ENCODE measurements at regions not wholly inside any gene's neighbourhood (a gene's known extent, or its start where the extent isn't known, plus 50 kb on each side); places are given as distances from the start of the nearest gene placed in this dataset.

- TF ChIP-seq CTCF (IDR thresholded peaks at IDR 0.05; ENCODE audit: low read depth, low read length) = no peak
- Histone ChIP-seq H3K36me3 (no peaks in the 10 kb centered on the region), H3K27ac (no peak overlapping the region), H3K4me3 (ENCODE audit: low read depth, low read length) (no peak overlapping the region), H3K9me3 (ENCODE audit: severe bottlenecking) (no peaks in the 10 kb centered on the region), H3K27me3 (ENCODE audit: insufficient read depth, low read depth, severe bottlenecking) (no peaks in the 10 kb centered on the region)
- DNase-seq = no peak
Observed at GRCh38 chr11:111021131-111021530, 224.4 kb upstream of the POU2AF2 start.

GRCh38 chr11:111019871-111020670 is 225.5 kb upstream of the POU2AF2 start:
- DNase-seq = no peak
- no peaks in the 10 kb centered on the region for H3K27me3 ChIP-seq (ENCODE audit: insufficient read depth, low read depth, severe bottlenecking)
- no peak for TF ChIP-seq CTCF (IDR thresholded peaks at IDR 0.05; ENCODE audit: low read depth, low read length)
- no peaks in the 10 kb centered on the region for H3K9me3 ChIP-seq (ENCODE audit: severe bottlenecking)
- no peak overlapping the region for H3K4me3 ChIP-seq (ENCODE audit: low read depth, low read length)
- no peak overlapping the region for H3K27ac ChIP-seq
- no peaks in the 10 kb centered on the region for H3K36me3 ChIP-seq

GRCh38 chr11:111019451-111019850 is 226.1 kb upstream of the POU2AF2 start:
- H3K36me3 ChIP-seq = no peaks in the 10 kb centered on the region
- no peak overlapping the region for H3K4me3 ChIP-seq (ENCODE audit: low read depth, low read length)
- DNase-seq = no peak
- H3K27me3 ChIP-seq (ENCODE audit: insufficient read depth, low read depth, severe bottlenecking) = no peaks in the 10 kb centered on the region
- H3K9me3 ChIP-seq (ENCODE audit: severe bottlenecking) = no peaks in the 10 kb centered on the region
- H3K27ac ChIP-seq = no peak overlapping the region
- TF ChIP-seq CTCF (IDR thresholded peaks at IDR 0.05; ENCODE audit: low read depth, low read length) = no peak

- no peak for TF ChIP-seq CTCF (IDR thresholded peaks at IDR 0.05; ENCODE audit: low read depth, low read length)
- H3K4me3 ChIP-seq (ENCODE audit: low read depth, low read length) = no peak overlapping the region
- H3K36me3 ChIP-seq = no peaks in the 10 kb centered on the region
- H3K27ac ChIP-seq = no peak overlapping the region
- no peaks in the 10 kb centered on the region for H3K27me3 ChIP-seq (ENCODE audit: insufficient read depth, low read depth, severe bottlenecking)
- H3K9me3 ChIP-seq (ENCODE audit: severe bottlenecking) = no peaks in the 10 kb centered on the region
- DNase-seq = no peak
Observed at GRCh38 chr11:111018566-111018965, 227.0 kb upstream of the POU2AF2 start.

- Histone ChIP-seq H3K36me3 (no peaks in the 10 kb centered on the region), H3K27me3 (ENCODE audit: insufficient read depth, low read depth, severe bottlenecking) (no peaks in the 10 kb centered on the region), H3K4me3 (ENCODE audit: low read depth, low read length) (no peak overlapping the region), H3K27ac (no peak overlapping the region), H3K9me3 (ENCODE audit: severe bottlenecking) (no peaks in the 10 kb centered on the region)
- TF ChIP-seq CTCF (IDR thresholded peaks at IDR 0.05; ENCODE audit: low read depth, low read length) = no peak
- no peak for DNase-seq
Observed at GRCh38 chr11:111012491-111012890, 233.0 kb upstream of the POU2AF2 start.

GRCh38 chr11:111011275-111011594 is 234.3 kb upstream of the POU2AF2 start:
- no peak for DNase-seq
- H3K27me3 ChIP-seq (ENCODE audit: insufficient read depth, low read depth, severe bottlenecking) = no peaks in the 10 kb centered on the region
- H3K9me3 ChIP-seq (ENCODE audit: severe bottlenecking) = no peaks in the 10 kb centered on the region
- no peak overlapping the region for H3K4me3 ChIP-seq (ENCODE audit: low read depth, low read length)
- no peaks in the 10 kb centered on the region for H3K36me3 ChIP-seq
- TF ChIP-seq CTCF (IDR thresholded peaks at IDR 0.05; ENCODE audit: low read depth, low read length) = no peak
- H3K27ac ChIP-seq = no peak overlapping the region
